ENCODE measurements at regions not wholly inside any gene's neighbourhood (a gene's known extent, or its start where the extent isn't known, plus 50 kb on each side); places are given as distances from the start of the nearest gene placed in this dataset.

- H4K20me1 ChIP-seq (ENCODE audit: control insufficient read depth, insufficient read depth, insufficient read length): no peaks in the 10 kb centered on the region
These were observed 202.3 kb upstream of the G2E3 start for GRCh38 chr14:30356438-30357202.

More at GRCh38 chr14:30356438-30357202, 202.3 kb upstream of the G2E3 start:
- peak overlapping the region in 1 of 3 experiments; percentile 46; a peak in 1 of 7 replicates for H3K27ac Mint-ChIP-seq
- Histone ChIP-seq H3K4me2 (ENCODE audit: insufficient read depth, insufficient read length, low read length) (no peak overlapping the region), H3K27ac (ENCODE audit: insufficient read length, low read depth, low read length) (no peak overlapping the region), H3K23me2 (ENCODE audit: insufficient read length, low read depth, low read length, poor library complexity, severe bottlenecking) (no peaks in the 10 kb centered on the region), H2BK20ac (ENCODE audit: low read depth, low read length, poor library complexity, severe bottlenecking) (no peak overlapping the region), H4K8ac (replicated peaks; ENCODE audit: insufficient read length, low read depth, low read length) (no peak overlapping the region), H3K14ac (ENCODE audit: insufficient read depth, low read length) (no peak overlapping the region), H3K9ac (ENCODE audit: extremely low read depth, insufficient read length, low read length) (no peak overlapping the region), H4K5ac (ENCODE audit: insufficient read length, low read depth, low read length) (no peak overlapping the region), H2AK5ac (ENCODE audit: insufficient read length, low read length) (no peak overlapping the region), H2BK120ac (ENCODE audit: low read depth, low read length, poor library complexity, severe bottlenecking) (no peak overlapping the region), H2BK12ac (ENCODE audit: insufficient read length, low read depth, low read length) (no peak overlapping the region), H2BK15ac (ENCODE audit: low read depth, low read length) (no peak overlapping the region), H2BK5ac (ENCODE audit: insufficient read length, low read length) (no peak overlapping the region), H2AFZ (ENCODE audit: low read length) (no peak overlapping the region), H4K91ac (ENCODE audit: insufficient read length, low read depth, low read length) (no peak overlapping the region), H3K79me1 (ENCODE audit: insufficient read depth, low read depth, low read length, poor library complexity, severe bottlenecking) (no peaks in the 10 kb centered on the region), H3K18ac (ENCODE audit: insufficient read length, low read depth, low read length) (no peak overlapping the region), H3K56ac (ENCODE audit: insufficient read length, low read depth, low read length) (no peak overlapping the region), H3K27me3 (ENCODE audit: insufficient read depth, low read length) (no peaks in the 10 kb centered on the region), H3K9me3 (ENCODE audit: control insufficient read depth, low read depth, low read length) (no peaks in the 10 kb centered on the region), H3K23ac (ENCODE audit: insufficient read length, low read depth, low read length) (no peak overlapping the region), H3K4ac (ENCODE audit: low read depth, low read length) (no peak overlapping the region), H3K79me2 (ENCODE audit: insufficient read depth, low read length) (no peaks in the 10 kb centered on the region), H3T11ph (ENCODE audit: low read length) (no peak overlapping the region), H3K4me1 (ENCODE audit: insufficient read depth, low read length) (no peaks in the 10 kb centered on the region)
- H3K36me3 Mint-ChIP-seq (ENCODE audit: insufficient read depth in 1 of 3, low read depth in 3 of 3): peaks cover 0 to 6% (median 2%) of the 10 kb centered on the region in 3 experiments; a peak in 3 of 7 replicates
- WGBS (ENCODE audit: extremely low coverage, insufficient read length, low lambda C conversion rate): no CpG with 5 or more reads among the region's 7 CpGs
- no peak for DNase-seq
- TF ChIP-seq, protein P1, sequence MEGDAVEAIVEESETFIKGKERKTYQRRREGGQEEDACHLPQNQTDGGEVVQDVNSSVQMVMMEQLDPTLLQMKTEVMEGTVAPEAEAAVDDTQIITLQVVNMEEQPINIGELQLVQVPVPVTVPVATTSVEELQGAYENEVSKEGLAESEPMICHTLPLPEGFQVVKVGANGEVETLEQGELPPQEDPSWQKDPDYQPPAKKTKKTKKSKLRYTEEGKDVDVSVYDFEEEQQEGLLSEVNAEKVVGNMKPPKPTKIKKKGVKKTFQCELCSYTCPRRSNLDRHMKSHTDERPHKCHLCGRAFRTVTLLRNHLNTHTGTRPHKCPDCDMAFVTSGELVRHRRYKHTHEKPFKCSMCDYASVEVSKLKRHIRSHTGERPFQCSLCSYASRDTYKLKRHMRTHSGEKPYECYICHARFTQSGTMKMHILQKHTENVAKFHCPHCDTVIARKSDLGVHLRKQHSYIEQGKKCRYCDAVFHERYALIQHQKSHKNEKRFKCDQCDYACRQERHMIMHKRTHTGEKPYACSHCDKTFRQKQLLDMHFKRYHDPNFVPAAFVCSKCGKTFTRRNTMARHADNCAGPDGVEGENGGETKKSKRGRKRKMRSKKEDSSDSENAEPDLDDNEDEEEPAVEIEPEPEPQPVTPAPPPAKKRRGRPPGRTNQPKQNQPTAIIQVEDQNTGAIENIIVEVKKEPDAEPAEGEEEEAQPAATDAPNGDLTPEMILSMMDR (conservative IDR thresholded peaks at IDR 0.05): no peak
- peaks cover 0 to 11% of the 10 kb centered on the region in 2 experiments; a peak in 2 of 4 replicates for H3K4me1 Mint-ChIP-seq
- no peaks in the 10 kb centered on the region; the same call in 1 of the 2 replicates for H3K27me3 Mint-ChIP-seq (ENCODE audit: low read depth)
- H3K9me3 Mint-ChIP-seq: peaks cover 0 to 6% of the 10 kb centered on the region in 2 experiments; a peak in 2 of 5 replicates
- H3K4me3 Mint-ChIP-seq: no peak overlapping the region

All from H9 (cell line).